ENCODE measurements at regions not wholly inside any gene's neighbourhood (a gene's known extent, or its start where the extent isn't known, plus 50 kb on each side); places are given as distances from the start of the nearest gene placed in this dataset.

GRCh38 chr2:118661179-118661578 lies 186.3 kb downstream of the EN1 start:
- peaks cover 0 to 4% of the 10 kb centered on the region in 2 donors for H3K9me3 Mint-ChIP-seq
- no peaks in the 10 kb centered on the region for H3K36me3 Mint-ChIP-seq
- H3K27ac Mint-ChIP-seq: no peak overlapping the region
- ATAC-seq (no peak), DNase-seq (ENCODE audit: low spot score in 2 of 2) (no peak)

GRCh38 chr2:118658596-118659198 lies 188.8 kb downstream of the EN1 start:
- Mint-ChIP-seq H3K36me3 (no peaks in the 10 kb centered on the region), H3K27ac (no peak overlapping the region), H3K9me3 (peaks cover 0 to 4% of the 10 kb centered on the region in 2 donors)
- DNase-seq (ENCODE audit: low spot score in 2 of 2) (no peak), ATAC-seq (no peak)

- DNase-seq (ENCODE audit: low spot score in 2 of 2) (no peak), ATAC-seq (no peak)
- Mint-ChIP-seq H3K36me3 (no peaks in the 10 kb centered on the region), H3K27ac (no peak overlapping the region), H3K9me3 (peaks cover 0 to 3% of the 10 kb centered on the region in 2 donors)
Observed at GRCh38 chr2:118657466-118657865, 190.0 kb downstream of the EN1 start.

- H3K27ac Mint-ChIP-seq: no peak overlapping the region
- ATAC-seq (no peak), DNase-seq (ENCODE audit: low spot score in 2 of 2) (no peak)
- H3K36me3 Mint-ChIP-seq: peaks cover 11% of the 10 kb centered on the region in 2 donors
- H3K9me3 Mint-ChIP-seq: peaks cover 10 to 18% of the 10 kb centered on the region in 2 donors
Observed at GRCh38 chr2:118654945-118655344, 192.5 kb downstream of the EN1 start.

- ATAC-seq (no peak), DNase-seq (ENCODE audit: low spot score in 2 of 2) (no peak)
- Mint-ChIP-seq H3K36me3 (peaks cover 11% of the 10 kb centered on the region in 2 donors), H3K9me3 (peaks cover 10 to 21% of the 10 kb centered on the region in 2 donors), H3K27ac (no peak overlapping the region)
Observed at GRCh38 chr2:118650327-118650726, 197.1 kb downstream of the EN1 start.

GRCh38 chr2:118645876-118646275 lies 201.6 kb downstream of the EN1 start:
- no peak for ATAC-seq
- Mint-ChIP-seq H3K9me3 (peaks cover 7 to 11% of the 10 kb centered on the region in 2 donors), H3K36me3 (peaks cover 8% of the 10 kb centered on the region in 2 donors), H3K27ac (no peak overlapping the region)
- no peak for DNase-seq (ENCODE audit: low spot score in 2 of 2)

- Mint-ChIP-seq H3K27ac (no peak overlapping the region), H3K36me3 (no peaks in the 10 kb centered on the region), H3K9me3 (no peaks in the 10 kb centered on the region)
- DNase-seq (ENCODE audit: low spot score in 2 of 2) (no peak), ATAC-seq (no peak)
Observed at GRCh38 chr2:118644190-118644589, 203.3 kb downstream of the EN1 start.

- H3K9me3 Mint-ChIP-seq: no peaks in the 10 kb centered on the region
- ATAC-seq (no peak), DNase-seq (ENCODE audit: low spot score in 2 of 2) (no peak)
- H3K27ac Mint-ChIP-seq: no peak overlapping the region
- no peaks in the 10 kb centered on the region for H3K36me3 Mint-ChIP-seq
Observed at GRCh38 chr2:118643294-118643693, 204.2 kb downstream of the EN1 start.

- Mint-ChIP-seq H3K9me3 (no peaks in the 10 kb centered on the region), H3K36me3 (no peaks in the 10 kb centered on the region), H3K27ac (no peak overlapping the region)
- DNase-seq (ENCODE audit: low spot score in 2 of 2) (no peak), ATAC-seq (no peak)
Observed at GRCh38 chr2:118642501-118642900, 204.9 kb downstream of the EN1 start.

GRCh38 chr2:118641711-118642110 lies 205.7 kb downstream of the EN1 start:
- H3K36me3 Mint-ChIP-seq: no peaks in the 10 kb centered on the region
- H3K27ac Mint-ChIP-seq: no peak overlapping the region
- H3K9me3 Mint-ChIP-seq: no peaks in the 10 kb centered on the region
- no peak for DNase-seq (ENCODE audit: low spot score in 2 of 2)
- ATAC-seq: no peak

GRCh38 chr2:118639371-118639770 lies 208.1 kb downstream of the EN1 start:
- ATAC-seq (no peak), DNase-seq (ENCODE audit: low spot score in 2 of 2) (no peak)
- H3K9me3 Mint-ChIP-seq: no peaks in the 10 kb centered on the region
- no peaks in the 10 kb centered on the region for H3K36me3 Mint-ChIP-seq
- no peak overlapping the region for H3K27ac Mint-ChIP-seq

GRCh38 chr2:118638453-118638852 lies 209.0 kb downstream of the EN1 start:
- peaks cover 0 to 4% of the 10 kb centered on the region in 2 donors for H3K9me3 Mint-ChIP-seq
- no peak for DNase-seq (ENCODE audit: low spot score in 2 of 2)
- ATAC-seq: no peak
- H3K27ac Mint-ChIP-seq: no peak overlapping the region
- no peaks in the 10 kb centered on the region for H3K36me3 Mint-ChIP-seq

GRCh38 chr2:118635891-118636290 lies 211.6 kb downstream of the EN1 start:
- DNase-seq (ENCODE audit: low spot score in 2 of 2) (no peak), ATAC-seq (no peak)
- H3K36me3 Mint-ChIP-seq: no peaks in the 10 kb centered on the region
- peaks cover 0 to 8% of the 10 kb centered on the region in 2 donors for H3K9me3 Mint-ChIP-seq
- H3K27ac Mint-ChIP-seq: no peak overlapping the region

GRCh38 chr2:118634876-118635275 lies 212.6 kb downstream of the EN1 start:
- H3K36me3 Mint-ChIP-seq: no peaks in the 10 kb centered on the region
- H3K27ac Mint-ChIP-seq: no peak overlapping the region
- DNase-seq (ENCODE audit: low spot score in 2 of 2) (no peak), ATAC-seq (no peak)
- H3K9me3 Mint-ChIP-seq: peaks cover 0 to 8% of the 10 kb centered on the region in 2 donors

GRCh38 chr2:118633371-118634018 lies 214.0 kb downstream of the EN1 start:
- no peaks in the 10 kb centered on the region for H3K36me3 Mint-ChIP-seq
- DNase-seq (ENCODE audit: low spot score in 2 of 2) (no peak), ATAC-seq (no peak)
- peaks cover 0 to 8% of the 10 kb centered on the region in 2 donors for H3K9me3 Mint-ChIP-seq
- no peak overlapping the region for H3K27ac Mint-ChIP-seq

GRCh38 chr2:118632921-118633320 lies 214.5 kb downstream of the EN1 start:
- H3K36me3 Mint-ChIP-seq: no peaks in the 10 kb centered on the region
- no peak overlapping the region for H3K27ac Mint-ChIP-seq
- H3K9me3 Mint-ChIP-seq: peaks cover 0 to 8% of the 10 kb centered on the region in 2 donors
- ATAC-seq (no peak), DNase-seq (ENCODE audit: low spot score in 2 of 2) (no peak)

- H3K36me3 Mint-ChIP-seq: no peaks in the 10 kb centered on the region
- ATAC-seq: no peak
- peaks cover 0 to 13% of the 10 kb centered on the region in 2 donors for H3K9me3 Mint-ChIP-seq
- no peak for DNase-seq (ENCODE audit: low spot score in 2 of 2)
- H3K27ac Mint-ChIP-seq: no peak overlapping the region
Observed at GRCh38 chr2:118627156-118627555, 220.3 kb downstream of the EN1 start.

- no peaks in the 10 kb centered on the region for H3K36me3 Mint-ChIP-seq
- H3K27ac Mint-ChIP-seq: no peak overlapping the region
- ATAC-seq (no peak), DNase-seq (ENCODE audit: low spot score in 2 of 2) (no peak)
- H3K9me3 Mint-ChIP-seq: peaks cover 0 to 13% of the 10 kb centered on the region in 2 donors
Observed at GRCh38 chr2:118622913-118623312, 224.5 kb downstream of the EN1 start.

Measured in activated naive CD4-positive, alpha-beta T cell treated with anti-CD3 and anti-CD28 coated beads, Interleukin-2, amount 50 U/mL, for 72 hours (primary cell).